HEK293 (cell line): ENCODE measurements at regions not wholly inside any gene's neighbourhood (a gene's known extent, or its start where the extent isn't known, plus 50 kb on each side); places are given as distances from the start of the nearest gene placed in this dataset.

ENCODE experiments used
- CTCF ChIA-PET: fragments of 350-600 bp; formaldehyde crosslinking; extraction: SDS; loops from one replicate; lab custom pipeline; 2021; ENCODE audit warnings: antibody characterized with exemption; lab: Yijun Ruan, JAX
- POLR2A ChIA-PET: fragments of 300-600 bp; formaldehyde crosslinking; extraction: SDS; loops from one replicate; lab custom pipeline; 2020; ENCODE audit warnings: antibody characterized with exemption, inconsistent platforms; lab: Yijun Ruan, JAX
- H3K27ac ChIP-seq: fragments of 200-500 bp; sonication (Bioruptor generic); 2 replicates; pipeline ENCODE4 v1.5.1; 2014; ENCODE audit warnings: low read depth, low read length, control low read depth, inconsistent platforms; ENCODE audit errors: extremely low read depth
- H3K36me3 ChIP-seq, 2 experiments: fragments of 200-500 bp in 1 of 2; sonication (Bioruptor generic) in 1 of 2; 1 replicate in 1 of 2; 2 replicates in 1 of 2; pipeline ENCODE4 v1.5.1; 2014 to 2017; ENCODE audit warnings: inconsistent platforms in 2 of 2, low read length in 2 of 2; ENCODE audit not compliant: control insufficient read depth in 2 of 2, insufficient read depth in 1 of 2
- H3K4me1 ChIP-seq: fragments of 200-500 bp; sonication (Bioruptor generic); 2 replicates; pipeline ENCODE4 v1.5.1; 2014; ENCODE audit warnings: mild to moderate bottlenecking, low read length, inconsistent platforms; ENCODE audit not compliant: control insufficient read depth, insufficient read depth
- H3K4me3 ChIP-seq: 2 replicates; pipeline ENCODE4 v1.5.1; 2011; ENCODE audit warnings: low read depth, mild to moderate bottlenecking, control low read depth, low read length, moderate library complexity
- H3K9me3 ChIP-seq: fragments of 200-500 bp; sonication (Bioruptor generic); 2 replicates; pipeline ENCODE4 v1.5.1; 2014; ENCODE audit warnings: low read depth, low read length, inconsistent platforms; ENCODE audit not compliant: control insufficient read depth, insufficient read depth
- KLF1 ChIP-seq: fragments of 450-650 bp; formaldehyde crosslinking; IDR thresholded peaks from 2 replicates; pipeline ENCODE4 v1.5.1; 2016; ENCODE audit warnings: missing biosample characterization, missing genetic modification characterization
- TRIM28 ChIP-seq: IDR thresholded peaks from 2 replicates; pipeline ENCODE4 v1.6.1; 2011; ENCODE audit warnings: low read length, control low read depth, borderline replicate concordance
- ZBTB26 ChIP-seq: fragments of 450-650 bp; formaldehyde crosslinking; optimal IDR thresholded peaks from 2 replicates; pipeline ENCODE3; 2016; ENCODE audit warnings: missing biosample characterization, mild to moderate bottlenecking, missing genetic modification characterization
- ZBTB48 ChIP-seq: fragments of 450-650 bp; formaldehyde crosslinking; IDR thresholded peaks from 2 replicates; pipeline ENCODE4 v1.5.1; 2016; ENCODE audit warnings: missing biosample characterization, missing genetic modification characterization
- ZFP3 ChIP-seq: fragments of 450-650 bp; formaldehyde crosslinking; IDR thresholded peaks from 2 replicates; pipeline ENCODE4 v1.5.1; 2016; ENCODE audit warnings: low read depth, missing biosample characterization, missing genetic modification characterization
- ZNF112 ChIP-seq: fragments of 450-650 bp; formaldehyde crosslinking; IDR thresholded peaks from 2 replicates; pipeline ENCODE4 v1.5.0; 2017; ENCODE audit warnings: missing biosample characterization, missing genetic modification characterization
- ZNF16 ChIP-seq: fragments of 450-650 bp; formaldehyde crosslinking; IDR thresholded peaks from 2 replicates; pipeline ENCODE4 v1.5.1; 2016; ENCODE audit warnings: low read depth, missing biosample characterization, missing genetic modification characterization
- ZNF214 ChIP-seq: fragments of 450-650 bp; formaldehyde crosslinking; IDR thresholded peaks from 2 replicates; pipeline ENCODE4 v1.5.1; 2017; ENCODE audit warnings: missing biosample characterization, mild to moderate bottlenecking, missing genetic modification characterization, borderline replicate concordance
- ZNF23 ChIP-seq: fragments of 450-650 bp; formaldehyde crosslinking; IDR thresholded peaks from 2 replicates; pipeline ENCODE4 v1.5.1; 2016; ENCODE audit warnings: missing biosample characterization, missing genetic modification characterization, borderline replicate concordance
- ZNF362 ChIP-seq: fragments of 450-650 bp; formaldehyde crosslinking; IDR thresholded peaks from 2 replicates; pipeline ENCODE4 v1.5.1; 2016; ENCODE audit warnings: missing biosample characterization, missing genetic modification characterization
- ZNF366 ChIP-seq: fragments of 450-650 bp; formaldehyde crosslinking; conservative IDR thresholded peaks from 2 replicates; pipeline ENCODE4 v1.5.1; 2016; ENCODE audit warnings: missing biosample characterization, missing genetic modification characterization
- ZNF449 ChIP-seq: fragments of 450-650 bp; formaldehyde crosslinking; IDR thresholded peaks from 2 replicates; pipeline ENCODE4 v1.5.1; 2017; ENCODE audit warnings: missing biosample characterization, mild to moderate bottlenecking, missing genetic modification characterization, moderate library complexity
- ZNF639 ChIP-seq: fragments of 450-650 bp; formaldehyde crosslinking; IDR thresholded peaks from 2 replicates; pipeline ENCODE4 v1.5.1; 2016; ENCODE audit warnings: missing biosample characterization, missing genetic modification characterization
- ZNF701 ChIP-seq: fragments of 450-650 bp; formaldehyde crosslinking; IDR thresholded peaks from 2 replicates; pipeline ENCODE4 v1.5.1; 2016; ENCODE audit warnings: missing biosample characterization, missing genetic modification characterization
- TF ChIP-seq, protein P1 (sequence below): fragments of 450-650 bp; formaldehyde crosslinking; IDR thresholded peaks from 2 replicates; pipeline ENCODE4 v1.5.1; 2016; ENCODE audit warnings: missing biosample characterization, missing genetic modification characterization
- TF ChIP-seq, protein P2 (sequence below): fragments of 450-650 bp; formaldehyde crosslinking; IDR thresholded peaks from 2 replicates; pipeline ENCODE4 v1.5.1; 2016; ENCODE audit warnings: missing biosample characterization, missing genetic modification characterization, borderline replicate concordance
- TF ChIP-seq, protein P3 (sequence below): fragments of 450-650 bp; formaldehyde crosslinking; IDR thresholded peaks from 2 replicates; pipeline ENCODE4 v1.5.1; 2016; ENCODE audit warnings: missing biosample characterization, missing genetic modification characterization

- H3K27ac ChIP-seq: no peak overlapping the region
- no peak overlapping the region for H3K4me3 ChIP-seq
- no peak for TF ChIP-seq ZNF362 (tag by site-specific recombination)
- no peak for TF ChIP-seq ZNF112 (tag by site-specific recombination)
- TF ChIP-seq, protein P1, sequence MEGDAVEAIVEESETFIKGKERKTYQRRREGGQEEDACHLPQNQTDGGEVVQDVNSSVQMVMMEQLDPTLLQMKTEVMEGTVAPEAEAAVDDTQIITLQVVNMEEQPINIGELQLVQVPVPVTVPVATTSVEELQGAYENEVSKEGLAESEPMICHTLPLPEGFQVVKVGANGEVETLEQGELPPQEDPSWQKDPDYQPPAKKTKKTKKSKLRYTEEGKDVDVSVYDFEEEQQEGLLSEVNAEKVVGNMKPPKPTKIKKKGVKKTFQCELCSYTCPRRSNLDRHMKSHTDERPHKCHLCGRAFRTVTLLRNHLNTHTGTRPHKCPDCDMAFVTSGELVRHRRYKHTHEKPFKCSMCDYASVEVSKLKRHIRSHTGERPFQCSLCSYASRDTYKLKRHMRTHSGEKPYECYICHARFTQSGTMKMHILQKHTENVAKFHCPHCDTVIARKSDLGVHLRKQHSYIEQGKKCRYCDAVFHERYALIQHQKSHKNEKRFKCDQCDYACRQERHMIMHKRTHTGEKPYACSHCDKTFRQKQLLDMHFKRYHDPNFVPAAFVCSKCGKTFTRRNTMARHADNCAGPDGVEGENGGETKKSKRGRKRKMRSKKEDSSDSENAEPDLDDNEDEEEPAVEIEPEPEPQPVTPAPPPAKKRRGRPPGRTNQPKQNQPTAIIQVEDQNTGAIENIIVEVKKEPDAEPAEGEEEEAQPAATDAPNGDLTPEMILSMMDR (tag by site-specific recombination): no peak
- TF ChIP-seq, protein P2, sequence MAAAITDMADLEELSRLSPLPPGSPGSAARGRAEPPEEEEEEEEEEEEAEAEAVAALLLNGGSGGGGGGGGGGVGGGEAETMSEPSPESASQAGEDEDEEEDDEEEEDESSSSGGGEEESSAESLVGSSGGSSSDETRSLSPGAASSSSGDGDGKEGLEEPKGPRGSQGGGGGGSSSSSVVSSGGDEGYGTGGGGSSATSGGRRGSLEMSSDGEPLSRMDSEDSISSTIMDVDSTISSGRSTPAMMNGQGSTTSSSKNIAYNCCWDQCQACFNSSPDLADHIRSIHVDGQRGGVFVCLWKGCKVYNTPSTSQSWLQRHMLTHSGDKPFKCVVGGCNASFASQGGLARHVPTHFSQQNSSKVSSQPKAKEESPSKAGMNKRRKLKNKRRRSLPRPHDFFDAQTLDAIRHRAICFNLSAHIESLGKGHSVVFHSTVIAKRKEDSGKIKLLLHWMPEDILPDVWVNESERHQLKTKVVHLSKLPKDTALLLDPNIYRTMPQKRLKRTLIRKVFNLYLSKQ (tag by site-specific recombination): no peak
- no peak for TF ChIP-seq ZNF366
- TF ChIP-seq KLF1 (tag by site-specific recombination): no peak
- TF ChIP-seq TRIM28: no peak
- TF ChIP-seq ZBTB26: no peak
- TF ChIP-seq ZNF701 (tag by site-specific recombination): no peak
- TF ChIP-seq ZNF23: no peak
- no peak for TF ChIP-seq ZNF214 (tag by site-specific recombination)
- TF ChIP-seq, protein P3, sequence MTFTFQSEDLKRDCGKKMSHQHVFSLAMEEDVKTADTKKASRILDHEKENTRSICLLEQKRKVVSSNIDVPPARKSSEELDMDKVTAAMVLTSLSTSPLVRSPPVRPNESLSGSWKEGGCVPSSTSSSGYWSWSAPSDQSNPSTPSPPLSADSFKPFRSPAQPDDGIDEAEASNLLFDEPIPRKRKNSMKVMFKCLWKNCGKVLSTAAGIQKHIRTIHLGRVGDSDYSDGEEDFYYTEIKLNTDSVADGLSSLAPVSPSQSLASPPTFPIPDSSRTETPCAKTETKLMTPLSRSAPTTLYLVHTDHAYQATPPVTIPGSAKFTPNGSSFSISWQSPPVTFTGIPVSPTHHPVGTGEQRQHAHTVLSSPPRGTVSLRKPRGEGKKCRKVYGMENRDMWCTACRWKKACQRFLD: no peak
- TF ChIP-seq ZNF639: no peak
- TF ChIP-seq ZFP3: no peak
- no peak for TF ChIP-seq ZBTB48 (tag by site-specific recombination)
- no peak for TF ChIP-seq ZNF16 (tag by site-specific recombination)
- TF ChIP-seq ZNF449 (tag by site-specific recombination): no peak
- ChIA-PET CTCF (no interaction called here), POLR2A (no interaction called here)
- no peaks in the 10 kb centered on the region for H3K9me3 ChIP-seq
- no peaks in the 10 kb centered on the region for H3K4me1 ChIP-seq
- no peaks in the 10 kb centered on the region for H3K36me3 ChIP-seq
These were observed 105.4 kb upstream of the PLET1 start for GRCh38 chr11:112366012-112366411.
